GM18508 (cell line): ENCODE measurements at regions not wholly inside any gene's neighbourhood (a gene's known extent, or its start where the extent isn't known, plus 50 kb on each side); places are given as distances from the start of the nearest gene placed in this dataset.
"Not testable (repeated sequence)": the region's sequence is repeated elsewhere in the genome, so short reads cannot be mapped to it uniquely, and the experiment has no call there.

ENCODE experiments used
- ATAC-seq: cut with Tn5 transposase; IDR thresholded peaks from one replicate; pipeline ENCODE4 v1.9.1; 2021; ENCODE audit warnings: moderate number of reproducible peaks; ENCODE audit not compliant: insufficient read depth, unreplicated experiment

DNA sequence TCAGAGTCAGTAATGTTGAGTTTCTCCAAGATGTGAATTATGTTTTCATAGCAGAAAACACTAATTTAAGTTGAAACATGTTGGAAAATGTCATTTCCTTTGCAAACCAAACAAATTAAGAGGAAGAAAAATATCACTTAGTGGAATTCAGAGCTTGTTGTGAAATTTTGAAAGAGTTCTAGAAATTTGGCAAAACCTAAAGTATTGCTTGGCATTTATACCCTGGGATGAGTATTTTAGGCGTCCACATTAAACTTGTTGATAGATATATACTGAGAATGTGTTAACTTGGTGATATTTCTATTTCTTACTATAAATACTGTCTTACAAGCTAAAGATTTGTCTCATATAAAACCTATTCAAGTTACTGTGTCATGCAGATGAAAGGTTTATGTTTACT, 335.2 kb downstream of the NSUN3 start:
- ATAC-seq: no peak

GRCh38 chr3:94401466-94401865, 338.6 kb downstream of the NSUN3 start:
- ATAC-seq: no peak

DNA sequence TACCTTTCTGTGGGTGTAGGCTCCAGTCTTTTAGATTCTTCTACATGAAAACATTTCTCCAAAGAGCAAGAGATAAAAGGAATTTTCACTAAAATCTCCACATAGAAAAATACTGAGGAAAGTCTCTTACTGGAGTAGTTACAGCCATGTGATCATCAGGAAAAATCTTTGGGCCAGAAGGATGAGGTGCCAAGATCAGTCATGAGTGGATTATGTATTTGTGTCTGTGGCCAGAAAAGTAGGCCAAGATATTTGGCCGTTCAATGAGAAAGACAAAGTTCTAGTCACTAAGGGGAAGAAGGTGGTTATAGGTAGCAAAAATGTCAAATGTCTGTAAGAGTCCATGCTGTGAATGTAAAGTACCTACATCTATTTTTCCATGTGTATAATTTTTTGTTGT, 339.3 kb downstream of the NSUN3 start:
- no peak for ATAC-seq

DNA sequence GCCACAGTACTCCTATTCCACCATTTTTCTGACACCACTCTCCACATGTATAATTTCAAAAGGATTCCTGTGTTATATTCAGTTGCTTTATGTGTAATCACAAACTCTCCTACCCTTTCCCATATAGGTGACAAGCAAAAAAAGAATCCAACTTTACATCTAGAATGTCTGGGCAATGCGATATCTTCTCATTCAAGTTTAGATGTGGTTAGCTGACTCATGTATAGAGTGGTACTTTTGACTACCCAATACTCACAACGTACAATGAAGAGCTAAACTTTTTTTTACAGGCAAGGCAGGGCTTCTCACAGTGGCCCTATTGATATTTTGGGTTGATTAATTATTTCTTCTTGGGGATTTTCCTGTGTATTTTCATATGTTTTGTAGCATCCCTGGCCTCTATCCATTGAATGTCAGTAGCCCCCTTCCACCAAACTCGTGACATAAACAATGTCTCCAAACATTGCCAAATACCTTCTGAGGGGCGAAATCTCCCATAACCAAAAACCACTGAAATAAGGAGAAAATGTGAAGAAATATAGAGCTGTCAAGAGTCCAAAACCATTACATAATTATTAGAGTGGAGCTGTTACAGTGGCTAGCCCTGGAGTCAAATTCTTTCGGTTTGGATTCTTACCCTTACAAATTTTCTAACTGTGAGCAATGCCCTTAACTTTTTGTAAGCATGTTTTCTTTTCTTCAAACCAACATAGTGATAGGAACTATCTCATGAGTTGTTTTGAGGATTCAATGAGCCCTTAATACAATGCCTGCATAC, 342.6 kb downstream of the NSUN3 start:
- ATAC-seq: no peak

- ATAC-seq: no peak
Observed at GRCh38 chr3:94406595-94406994, 343.7 kb downstream of the NSUN3 start.

- not testable (repeated sequence) for ATAC-seq
Observed at GRCh38 chr3:94412936-94413335, 350.1 kb downstream of the NSUN3 start.

- ATAC-seq: no peak
Observed at GRCh38 chr3:94413336-94414108, 350.7 kb downstream of the NSUN3 start.

DNA sequence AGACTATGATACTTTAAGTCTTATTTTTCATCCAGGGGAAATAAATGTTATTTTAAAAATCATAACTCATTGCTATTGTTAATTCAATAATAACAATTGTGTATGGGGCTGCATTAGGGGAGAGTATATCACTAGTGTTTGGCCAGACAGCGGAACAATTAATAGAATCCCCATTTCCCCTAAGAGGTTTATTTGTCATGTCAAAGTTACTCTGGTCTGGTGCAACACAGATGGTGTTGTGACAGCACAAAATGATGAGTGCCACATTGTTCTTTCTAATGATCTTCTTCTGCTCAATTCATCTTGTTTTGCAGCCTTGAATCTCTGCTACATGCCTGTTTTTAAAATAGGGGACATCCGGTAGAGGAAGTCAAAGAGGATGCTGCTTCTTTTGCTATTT, 351.6 kb downstream of the NSUN3 start:
- no peak for ATAC-seq

DNA sequence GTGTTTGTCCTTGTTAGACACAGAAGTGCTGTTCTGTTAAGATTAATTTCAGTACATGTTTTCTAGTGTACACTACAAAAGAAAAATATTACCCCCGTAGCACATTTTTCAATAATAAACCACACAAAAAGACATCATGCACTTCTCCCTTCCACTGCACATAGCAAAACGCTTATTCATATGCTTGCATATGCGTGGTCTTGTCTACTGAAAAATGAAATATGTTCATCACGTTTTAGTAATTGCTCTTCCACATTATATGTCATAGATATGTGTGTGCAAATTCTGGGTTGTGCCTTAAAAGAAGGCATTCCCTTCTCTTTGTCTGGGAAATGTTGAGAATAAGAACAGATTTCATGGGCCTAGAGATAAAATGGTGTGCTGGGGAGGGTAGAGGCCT, 353.9 kb downstream of the NSUN3 start:
- no peak for ATAC-seq

- no peak for ATAC-seq
Observed at GRCh38 chr3:94417963-94418455, 355.1 kb downstream of the NSUN3 start.

GRCh38 chr3:94420931-94421330, 358.1 kb downstream of the NSUN3 start:
- ATAC-seq: no peak

GRCh38 chr3:94423578-94423977, 360.7 kb downstream of the NSUN3 start:
- no peak for ATAC-seq

- ATAC-seq: no peak
Observed at GRCh38 chr3:94429517-94429916, 366.7 kb downstream of the NSUN3 start.

GRCh38 chr3:94431876-94432570, 369.2 kb downstream of the NSUN3 start:
- no peak for ATAC-seq

GRCh38 chr3:94433811-94434210, 370.9 kb downstream of the NSUN3 start:
- no peak for ATAC-seq

DNA sequence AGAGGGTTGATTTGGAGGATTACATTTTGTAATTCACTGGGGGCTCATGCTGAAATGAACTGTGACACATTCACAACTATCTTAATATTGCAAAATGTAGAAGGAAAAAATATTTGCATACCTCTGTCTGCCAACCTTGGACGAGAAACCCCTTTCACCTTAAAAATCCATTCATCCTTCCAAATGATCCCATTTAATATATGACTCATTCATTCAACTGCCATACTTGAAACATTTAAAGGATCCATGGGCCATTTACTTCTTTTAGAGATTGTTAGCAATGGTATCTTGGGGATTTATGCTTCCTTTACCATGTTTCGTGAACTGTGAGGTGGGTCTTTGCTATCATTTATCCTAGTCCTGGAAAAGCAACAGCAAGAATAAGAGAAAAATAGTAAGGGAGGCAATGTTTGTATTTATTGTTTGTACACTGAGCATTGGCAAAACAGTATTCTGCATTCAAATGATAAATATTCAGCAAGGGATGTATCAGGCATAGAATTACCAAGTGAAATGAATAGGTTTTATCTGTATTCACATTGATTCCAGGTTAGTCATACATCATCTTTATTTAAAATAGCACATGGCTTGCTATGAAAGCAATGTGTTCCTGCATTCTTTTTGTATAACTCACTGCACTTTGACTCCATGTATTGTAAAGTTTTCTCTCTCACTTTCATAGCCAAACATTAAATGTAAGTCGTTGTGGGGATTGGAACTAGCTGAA, 378.1 kb downstream of the NSUN3 start:
- ATAC-seq: no peak

DNA sequence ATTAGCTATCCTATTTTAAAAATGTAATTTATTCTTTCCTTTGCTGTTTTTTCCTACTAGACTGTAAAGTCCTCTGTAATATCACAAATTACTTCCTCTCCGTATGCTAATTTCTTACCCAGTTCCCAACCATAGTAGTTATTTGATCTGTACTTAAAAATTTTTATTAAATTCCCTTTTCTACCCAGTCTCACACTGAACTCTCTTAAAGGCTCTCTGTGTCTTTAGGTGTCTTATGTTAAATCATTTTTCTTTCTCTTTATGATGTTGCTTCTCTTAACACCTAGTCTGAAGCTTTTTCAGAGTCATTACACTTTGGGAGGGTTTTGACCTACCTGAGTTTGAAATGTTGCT, 378.6 kb downstream of the NSUN3 start:
- no peak for ATAC-seq

GRCh38 chr3:94453864-94454263, 391.0 kb downstream of the NSUN3 start:
- ATAC-seq: no peak

DNA sequence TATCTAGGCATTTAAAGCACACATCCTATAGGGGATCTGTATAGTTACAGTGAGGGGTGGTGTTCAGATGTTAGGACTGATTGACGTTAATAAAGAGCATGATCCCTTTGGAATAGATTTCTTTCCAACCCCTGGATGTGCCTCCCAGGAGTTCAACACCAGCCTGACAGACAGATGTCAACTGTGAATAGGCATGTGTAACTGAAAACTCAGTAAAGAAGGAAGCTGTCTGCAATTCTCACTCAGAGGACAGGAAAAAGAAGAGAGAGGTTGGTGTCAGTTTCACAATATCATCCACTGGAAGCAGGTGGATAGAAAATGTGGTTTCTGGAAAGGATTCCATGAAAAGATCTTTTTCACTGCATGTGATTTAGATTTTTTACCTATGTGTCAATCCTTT, 396.3 kb downstream of the NSUN3 start:
- ATAC-seq: no peak

GRCh38 chr3:94460931-94461330, 398.1 kb downstream of the NSUN3 start:
- no peak for ATAC-seq
